Activated CD8-positive, alpha-beta memory T cell treated with anti-CD3 and anti-CD28 coated beads, Interleukin-2, amount 50 U/mL, for 4 hours (primary cell): ENCODE measurements at regions not wholly inside any gene's neighbourhood (a gene's known extent, or its start where the extent isn't known, plus 50 kb on each side); places are given as distances from the start of the nearest gene placed in this dataset.
"Not testable (repeated sequence)": the region's sequence is repeated elsewhere in the genome, so short reads cannot be mapped to it uniquely, and the experiment has no call there.

ENCODE experiments used
- DNase-seq: peaks from one replicate; pipeline ENCODE4 v3.0.0-alpha.2; 2020

- DNase-seq, result not testable (repeated sequence)
These were observed 396.1 kb upstream of the TNRC6C start for GRCh38 chr17:77562361-77562760.

DNA sequence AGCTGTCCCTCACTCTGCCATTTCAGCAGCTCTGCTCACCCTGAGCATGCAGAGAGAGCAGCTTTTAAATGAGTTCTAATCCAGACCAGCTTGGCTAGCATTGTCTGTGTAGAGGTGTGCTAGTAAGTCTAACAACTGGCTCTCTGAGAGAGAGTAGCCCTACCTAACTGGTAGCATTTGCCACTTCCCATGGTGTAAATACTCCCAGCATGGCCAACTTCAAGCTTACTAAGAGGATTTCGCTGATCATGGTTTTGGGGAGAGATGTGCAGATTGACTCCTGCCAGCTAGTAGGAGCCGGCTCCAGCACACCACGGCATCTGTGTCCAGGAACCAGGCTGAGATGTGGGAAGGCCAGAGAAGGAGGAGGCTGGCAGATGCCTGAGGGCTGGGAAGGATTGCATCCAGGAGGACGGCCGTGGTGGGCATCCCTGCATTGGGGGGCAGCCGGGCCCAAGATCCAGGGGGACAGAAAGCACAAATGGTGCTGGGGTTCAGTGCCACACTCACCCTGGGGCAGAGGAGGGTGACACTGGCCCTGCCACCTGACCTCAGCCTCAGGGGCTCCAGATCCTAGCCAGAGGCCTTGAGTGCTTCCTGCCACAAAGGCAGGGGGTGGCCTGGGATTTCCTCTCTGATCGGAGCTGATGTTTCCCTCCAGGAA lies 394.9 kb upstream of the TNRC6C start:
- DNase-seq, result no peak

- DNase-seq, result no peak
These were observed 394.1 kb upstream of the TNRC6C start for GRCh38 chr17:77564278-77564920.

DNA sequence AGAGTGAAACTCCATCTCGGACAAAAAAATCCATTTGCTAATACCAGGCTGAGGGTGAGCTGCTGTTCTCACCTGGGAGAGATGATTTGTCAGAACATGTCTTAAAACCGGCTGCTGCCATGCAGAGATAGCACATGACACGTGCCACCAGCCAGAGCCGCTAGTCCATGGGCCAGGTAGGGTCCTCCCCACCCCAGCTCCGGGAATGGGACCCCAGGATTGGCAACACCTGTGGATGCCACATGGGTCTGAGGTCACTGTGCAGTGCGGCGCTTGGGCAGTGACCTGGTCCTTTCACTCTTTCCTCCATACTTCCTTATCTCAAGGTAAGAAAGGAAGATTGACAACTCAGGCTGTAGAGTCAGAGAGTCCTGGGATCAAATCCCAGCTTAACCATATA lies 393.3 kb upstream of the TNRC6C start:
- DNase-seq, result no peak

GRCh38 chr17:77566151-77566550 lies 392.4 kb upstream of the TNRC6C start:
- DNase-seq, result no peak

- no peak for DNase-seq
These were observed 391.9 kb upstream of the TNRC6C start for GRCh38 chr17:77566566-77567138.

DNA sequence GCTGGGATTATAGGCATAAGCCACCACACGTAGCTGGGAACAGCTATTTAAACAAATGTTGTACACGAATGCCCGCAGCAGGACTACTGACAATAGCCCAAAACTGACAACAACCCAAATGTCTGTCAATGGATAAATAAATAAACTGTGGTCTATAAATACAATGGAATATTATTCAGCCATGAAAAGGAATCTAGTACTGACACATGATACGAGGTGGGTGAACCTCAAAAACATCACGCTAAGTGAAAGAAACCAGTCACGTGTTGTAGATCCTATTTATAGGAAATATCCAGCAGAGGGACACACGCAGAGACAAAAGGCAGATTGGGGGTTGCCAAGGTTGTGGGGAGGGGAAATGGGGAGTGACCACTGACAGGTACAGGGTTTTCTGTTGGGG lies 390.0 kb upstream of the TNRC6C start:
- DNase-seq, result no peak

DNA sequence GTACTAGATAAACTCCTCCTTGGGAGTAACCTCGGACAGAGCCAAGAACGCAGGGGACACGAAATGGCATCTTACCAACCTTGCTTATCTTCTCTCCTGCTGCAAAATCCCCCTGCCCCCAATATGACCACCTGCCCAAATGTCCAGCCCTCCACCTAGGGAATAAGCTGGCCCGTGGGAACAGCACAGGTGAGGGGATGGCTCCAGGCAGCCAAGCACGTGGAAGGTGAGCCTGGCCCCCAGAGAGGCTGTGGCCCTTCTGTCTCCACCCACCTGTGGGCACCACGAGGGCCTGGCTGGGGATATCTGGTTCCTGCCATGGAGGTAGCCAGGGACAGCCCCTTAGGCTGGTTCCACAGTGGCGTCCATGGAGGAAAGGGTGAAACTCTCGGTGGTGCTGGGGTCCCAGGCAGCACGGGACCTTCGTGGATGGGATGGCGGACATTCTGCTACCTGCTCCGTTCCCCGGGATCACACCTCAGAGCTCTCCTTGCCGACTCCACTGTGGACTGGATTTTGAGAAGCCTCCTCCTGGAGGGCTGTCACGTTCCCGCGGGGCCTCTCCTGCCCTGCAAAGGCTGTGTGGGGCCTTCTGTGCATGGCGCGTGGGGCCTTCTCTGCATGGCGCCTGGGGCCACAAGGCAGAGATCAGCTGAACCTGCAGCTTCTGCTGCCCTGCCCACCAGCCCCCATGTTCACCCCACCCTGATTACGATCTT lies 388.5 kb upstream of the TNRC6C start:
- no peak for DNase-seq

- no peak for DNase-seq
These were observed 388.0 kb upstream of the TNRC6C start for GRCh38 chr17:77570565-77570898.

GRCh38 chr17:77571155-77571981 lies 387.1 kb upstream of the TNRC6C start:
- DNase-seq, result no peak

GRCh38 chr17:77572065-77572601 lies 386.4 kb upstream of the TNRC6C start:
- no peak for DNase-seq

GRCh38 chr17:77572851-77573250 lies 385.7 kb upstream of the TNRC6C start:
- DNase-seq, result no peak

GRCh38 chr17:77577491-77577890 lies 381.0 kb upstream of the TNRC6C start:
- DNase-seq, result no peak

DNA sequence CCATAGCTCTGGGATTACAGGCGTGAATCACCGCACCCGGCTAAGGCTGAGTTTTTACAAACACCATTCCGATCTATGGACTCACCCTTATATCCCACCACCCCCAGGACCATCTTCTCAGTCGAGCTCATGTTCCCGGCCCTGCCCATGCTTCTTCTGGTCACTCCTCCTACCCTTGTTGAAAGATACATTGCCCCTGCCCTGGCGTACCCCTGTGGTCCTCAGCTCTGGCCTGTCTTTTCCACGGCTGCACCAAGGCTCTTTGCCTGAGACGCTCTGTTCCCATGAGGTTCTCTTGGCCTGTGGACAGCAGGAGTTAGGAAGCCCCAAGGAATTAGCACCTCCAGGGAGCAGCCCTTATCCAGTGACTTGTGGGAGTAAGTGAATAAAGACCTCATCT lies 379.4 kb upstream of the TNRC6C start:
- DNase-seq, result no peak

DNA sequence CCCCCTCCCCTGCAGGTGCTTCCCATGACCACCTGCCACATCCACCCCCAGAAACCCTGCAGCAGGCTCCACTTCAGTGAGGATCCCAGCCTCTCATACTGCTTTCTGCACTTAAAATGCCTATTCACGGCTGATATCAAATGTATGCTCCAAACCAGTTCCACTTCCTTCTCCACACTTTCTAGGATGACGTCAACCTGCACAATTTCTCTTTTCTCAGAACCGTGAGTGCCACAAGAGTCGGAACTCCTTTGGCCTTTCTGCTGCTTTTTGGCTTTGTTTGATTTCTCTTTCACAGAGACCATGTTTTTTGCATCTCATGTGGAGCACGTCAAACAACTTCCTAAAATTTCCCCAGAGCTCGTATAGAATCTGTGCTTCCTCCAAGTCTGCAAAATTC lies 378.8 kb upstream of the TNRC6C start:
- no peak for DNase-seq

DNA sequence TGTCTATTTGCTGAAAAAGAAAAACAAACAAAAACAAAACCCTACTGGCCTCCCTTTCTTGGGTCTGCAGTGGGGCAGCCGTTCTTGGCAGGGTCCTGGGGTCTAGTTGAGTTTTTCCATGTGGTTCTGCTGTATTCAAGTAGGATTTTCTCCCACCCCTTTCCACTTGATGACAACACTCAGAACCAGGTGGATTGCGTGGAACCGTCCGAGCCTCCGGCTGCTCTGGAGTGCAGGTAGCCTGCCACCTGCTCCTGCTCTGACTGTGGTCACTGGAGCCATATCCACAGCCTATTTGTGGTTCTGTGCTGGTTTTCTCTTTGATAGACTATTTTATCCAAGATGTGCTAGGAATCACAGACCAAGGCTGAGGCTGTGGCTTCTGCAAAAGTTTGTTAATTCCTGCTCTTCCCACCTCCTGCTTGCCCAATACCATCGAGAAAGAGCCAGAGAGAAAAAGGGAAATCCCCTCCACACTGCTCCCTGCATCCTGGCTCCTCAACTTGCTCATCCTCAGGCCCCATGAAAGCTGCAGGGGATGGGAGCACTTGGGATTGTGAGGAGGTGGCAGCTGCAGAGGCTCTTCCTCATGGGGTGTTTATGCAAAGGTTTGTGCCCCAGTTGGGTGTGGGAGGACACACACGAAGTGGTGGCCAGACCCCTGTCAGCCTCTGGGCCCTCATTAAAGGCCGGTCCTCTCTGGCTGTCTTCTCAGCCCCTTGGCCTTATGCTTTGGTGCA lies 377.8 kb upstream of the TNRC6C start:
- DNase-seq, result no peak

- DNase-seq, result no peak
These were observed 377.0 kb upstream of the TNRC6C start for GRCh38 chr17:77581480-77581879.

DNA sequence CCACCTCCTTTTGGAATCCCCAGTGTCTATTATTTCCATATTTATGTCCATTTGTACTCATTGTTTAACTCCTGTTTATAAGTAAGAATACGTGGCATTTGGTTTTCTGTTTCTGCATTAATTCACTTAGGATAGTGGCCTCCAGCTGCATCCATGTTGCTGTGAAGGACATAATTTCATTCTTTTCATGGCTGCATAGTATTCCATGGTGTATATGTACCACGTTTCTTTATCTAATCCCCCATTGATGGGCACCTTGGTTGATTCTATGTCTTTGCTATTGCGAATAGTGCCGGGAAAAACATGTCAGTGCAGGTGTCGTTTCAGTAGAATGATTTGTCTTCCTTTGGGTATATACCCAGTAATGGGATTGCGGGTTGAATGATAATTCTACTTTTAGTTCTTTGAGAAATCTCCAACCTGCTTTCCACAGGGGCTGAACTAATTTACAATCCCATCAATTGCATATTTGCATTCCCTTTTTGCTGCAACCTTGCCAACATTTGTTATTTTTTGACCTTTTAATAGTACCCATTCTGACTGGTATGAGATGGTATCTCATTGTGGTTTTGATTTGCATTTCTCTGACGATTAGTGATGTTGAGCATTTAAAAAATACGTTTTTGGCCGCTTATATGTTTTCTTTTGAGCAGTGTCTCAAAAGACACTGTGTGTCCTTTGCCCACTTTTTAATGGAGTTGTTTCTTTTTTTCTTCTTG lies 373.2 kb upstream of the TNRC6C start:
- no peak for DNase-seq

DNA sequence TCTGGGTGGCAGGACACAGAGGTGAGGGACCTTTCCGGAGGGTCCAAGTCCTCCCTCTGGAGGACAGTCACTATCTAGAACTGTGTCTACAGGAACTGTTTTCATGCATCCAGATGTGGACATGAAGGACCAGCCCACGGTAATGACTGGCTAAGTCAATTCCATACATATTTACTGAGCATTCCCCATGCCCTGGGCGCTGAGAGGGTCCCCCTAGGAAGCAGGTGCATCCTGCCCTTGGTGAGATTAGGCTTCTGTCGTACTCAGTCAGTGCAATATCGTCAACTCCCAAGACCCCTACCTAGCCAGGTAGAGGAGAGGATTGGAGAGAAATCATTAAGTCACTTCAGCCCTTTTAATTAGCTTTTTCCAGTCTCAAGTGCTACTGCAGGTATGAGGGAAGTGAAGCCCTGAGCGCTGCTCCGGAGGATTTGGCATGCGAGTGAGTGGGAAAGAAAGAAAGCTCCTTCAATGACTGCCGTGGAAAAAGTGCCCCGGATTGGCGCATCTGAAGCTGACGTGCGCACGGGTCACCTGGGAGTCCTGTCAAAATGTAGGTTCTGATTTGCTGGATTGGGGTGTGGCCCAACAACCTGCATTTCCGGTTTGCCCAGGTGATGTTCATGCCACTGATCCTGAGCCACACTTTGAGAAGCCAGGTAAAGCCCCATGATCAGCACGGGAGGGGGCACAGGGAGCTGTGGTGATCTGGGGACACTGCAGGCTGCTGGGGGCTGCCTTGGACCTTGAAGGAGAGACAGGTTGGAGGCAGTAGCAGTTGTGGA lies 367.4 kb upstream of the TNRC6C start:
- DNase-seq, result no peak

DNA sequence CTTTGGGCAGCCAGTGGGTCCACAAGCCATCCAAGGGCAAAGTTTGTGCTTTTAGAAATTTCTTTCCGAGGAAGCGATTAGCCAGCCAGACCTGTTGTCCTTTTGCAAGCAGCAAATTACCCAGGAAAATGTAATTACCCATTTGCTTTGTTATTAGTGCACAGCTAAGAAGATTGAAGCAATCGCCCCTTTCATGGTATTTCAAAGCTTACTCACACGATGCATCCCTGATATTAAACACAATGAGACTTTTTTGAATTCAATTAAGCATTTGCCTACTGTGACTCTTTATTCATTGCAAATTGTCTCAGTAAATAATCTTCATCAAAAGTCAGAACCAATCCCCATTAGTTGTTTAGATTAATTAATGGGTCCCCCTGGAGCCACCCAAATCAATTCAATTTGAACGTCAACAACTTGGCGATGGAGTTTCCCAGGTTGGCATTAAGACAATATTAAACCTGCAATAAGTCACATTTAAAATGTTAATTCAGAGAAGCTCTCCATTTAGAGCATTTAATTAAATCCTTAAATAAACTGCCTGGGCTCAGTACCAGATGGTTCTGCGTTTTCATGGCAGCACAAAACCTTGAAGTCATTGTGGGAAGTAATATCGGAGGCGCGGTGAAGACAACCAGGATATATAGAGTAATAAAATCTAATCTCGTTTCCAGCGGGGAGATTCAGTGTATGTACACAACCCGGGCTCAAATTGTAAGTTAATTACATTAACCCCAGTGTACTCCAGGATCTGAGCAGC lies 366.2 kb upstream of the TNRC6C start:
- no peak for DNase-seq
